GM08714 (cell line): ENCODE measurements at regions not wholly inside any gene's neighbourhood (a gene's known extent, or its start where the extent isn't known, plus 50 kb on each side); places are given as distances from the start of the nearest gene placed in this dataset.

Experiments used
- H3K4me3 ChIP-seq: fragments of 200-500 bp; sonication (Bioruptor generic); 2 replicates; pipeline ENCODE4 v1.5.1; 2014; ENCODE audit warnings: mild to moderate bottlenecking, low read length, inconsistent platforms
- ZNF274 ChIP-seq: IDR thresholded peaks from 2 replicates; pipeline ENCODE4 v1.6.1; 2012; ENCODE audit warnings: mild to moderate bottlenecking, low read depth, low read length

GRCh38 chr17:77601054-77601979 lies 357.2 kb upstream of the TNRC6C start:
- H3K4me3 ChIP-seq: no peak overlapping the region
- no peak for TF ChIP-seq ZNF274

- no peak for TF ChIP-seq ZNF274
- H3K4me3 ChIP-seq: no peak overlapping the region
These were observed 356.3 kb upstream of the TNRC6C start for GRCh38 chr17:77602062-77602746.

GRCh38 chr17:77602883-77603640 lies 355.4 kb upstream of the TNRC6C start:
- no peak for TF ChIP-seq ZNF274
- no peak overlapping the region for H3K4me3 ChIP-seq

GRCh38 chr17:77604301-77604972 lies 354.1 kb upstream of the TNRC6C start:
- no peak overlapping the region for H3K4me3 ChIP-seq
- TF ChIP-seq ZNF274: no peak

- no peak for TF ChIP-seq ZNF274
- H3K4me3 ChIP-seq: no peak overlapping the region
These were observed 353.6 kb upstream of the TNRC6C start for GRCh38 chr17:77604973-77605313.

GRCh38 chr17:77606146-77606864 lies 352.2 kb upstream of the TNRC6C start:
- no peak overlapping the region for H3K4me3 ChIP-seq
- TF ChIP-seq ZNF274: no peak

GRCh38 chr17:77606865-77607210 lies 351.7 kb upstream of the TNRC6C start:
- H3K4me3 ChIP-seq: no peak overlapping the region
- TF ChIP-seq ZNF274: no peak

GRCh38 chr17:77607606-77608005 lies 350.9 kb upstream of the TNRC6C start:
- no peak for TF ChIP-seq ZNF274
- H3K4me3 ChIP-seq: no peak overlapping the region

- no peak overlapping the region for H3K4me3 ChIP-seq
- no peak for TF ChIP-seq ZNF274
These were observed 350.1 kb upstream of the TNRC6C start for GRCh38 chr17:77608431-77608830.

GRCh38 chr17:77609553-77610517 lies 348.7 kb upstream of the TNRC6C start:
- H3K4me3 ChIP-seq: no peak overlapping the region; the same call in 1 of the 2 replicates
- no peak for TF ChIP-seq ZNF274

GRCh38 chr17:77610518-77610893 lies 348.0 kb upstream of the TNRC6C start:
- no peak for TF ChIP-seq ZNF274
- H3K4me3 ChIP-seq: no peak overlapping the region; the same call in 1 of the 2 replicates

- no peak overlapping the region for H3K4me3 ChIP-seq
These were observed 347.5 kb upstream of the TNRC6C start for GRCh38 chr17:77610972-77611521.

More at GRCh38 chr17:77610972-77611521, 347.5 kb upstream of the TNRC6C start:
- TF ChIP-seq ZNF274: no peak
